Retinal pigment epithelial cell (primary cell): ENCODE measurements at regions not wholly inside any gene's neighbourhood (a gene's known extent, or its start where the extent isn't known, plus 50 kb on each side); places are given as distances from the start of the nearest gene placed in this dataset.

ENCODE experiments used
- DNase-seq: peaks from one replicate; pipeline ENCODE4 v3.0.0-alpha.2; 2010; ENCODE audit warnings: low read depth
- H3K4me3 ChIP-seq: 2 replicates; pipeline ENCODE4 v1.5.1; 2011; ENCODE audit warnings: mild to moderate bottlenecking, low read length, control low read depth, moderate library complexity
- TF ChIP-seq, protein P1 (sequence below): conservative IDR thresholded peaks from 2 replicates; pipeline ENCODE4 v1.5.1; 2011; ENCODE audit warnings: low read depth, low read length, control low read depth, inconsistent platforms

DNA sequence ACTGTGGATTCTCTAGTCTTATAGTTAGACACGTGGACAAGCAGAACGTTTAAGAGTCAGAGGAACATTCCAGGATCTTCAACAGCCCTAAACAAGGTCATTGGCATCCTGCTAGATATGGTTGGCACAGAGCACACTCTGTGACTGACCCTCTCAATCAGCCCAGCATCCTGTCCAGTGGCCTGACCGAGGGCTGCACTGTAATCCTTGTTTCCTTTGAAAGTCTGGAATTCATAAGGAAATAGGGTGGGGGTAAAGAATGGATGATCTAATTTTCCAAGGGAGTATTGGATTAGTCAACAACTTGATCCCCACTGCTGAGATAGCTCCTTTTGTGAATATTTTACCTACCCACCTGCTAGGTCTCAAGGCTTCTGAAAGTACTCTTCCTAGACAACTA, 94.5 kb upstream of the DLG1 start:
- no peak for DNase-seq
- no peak overlapping the region for H3K4me3 ChIP-seq
- TF ChIP-seq, protein P1, sequence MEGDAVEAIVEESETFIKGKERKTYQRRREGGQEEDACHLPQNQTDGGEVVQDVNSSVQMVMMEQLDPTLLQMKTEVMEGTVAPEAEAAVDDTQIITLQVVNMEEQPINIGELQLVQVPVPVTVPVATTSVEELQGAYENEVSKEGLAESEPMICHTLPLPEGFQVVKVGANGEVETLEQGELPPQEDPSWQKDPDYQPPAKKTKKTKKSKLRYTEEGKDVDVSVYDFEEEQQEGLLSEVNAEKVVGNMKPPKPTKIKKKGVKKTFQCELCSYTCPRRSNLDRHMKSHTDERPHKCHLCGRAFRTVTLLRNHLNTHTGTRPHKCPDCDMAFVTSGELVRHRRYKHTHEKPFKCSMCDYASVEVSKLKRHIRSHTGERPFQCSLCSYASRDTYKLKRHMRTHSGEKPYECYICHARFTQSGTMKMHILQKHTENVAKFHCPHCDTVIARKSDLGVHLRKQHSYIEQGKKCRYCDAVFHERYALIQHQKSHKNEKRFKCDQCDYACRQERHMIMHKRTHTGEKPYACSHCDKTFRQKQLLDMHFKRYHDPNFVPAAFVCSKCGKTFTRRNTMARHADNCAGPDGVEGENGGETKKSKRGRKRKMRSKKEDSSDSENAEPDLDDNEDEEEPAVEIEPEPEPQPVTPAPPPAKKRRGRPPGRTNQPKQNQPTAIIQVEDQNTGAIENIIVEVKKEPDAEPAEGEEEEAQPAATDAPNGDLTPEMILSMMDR = no peak

DNA sequence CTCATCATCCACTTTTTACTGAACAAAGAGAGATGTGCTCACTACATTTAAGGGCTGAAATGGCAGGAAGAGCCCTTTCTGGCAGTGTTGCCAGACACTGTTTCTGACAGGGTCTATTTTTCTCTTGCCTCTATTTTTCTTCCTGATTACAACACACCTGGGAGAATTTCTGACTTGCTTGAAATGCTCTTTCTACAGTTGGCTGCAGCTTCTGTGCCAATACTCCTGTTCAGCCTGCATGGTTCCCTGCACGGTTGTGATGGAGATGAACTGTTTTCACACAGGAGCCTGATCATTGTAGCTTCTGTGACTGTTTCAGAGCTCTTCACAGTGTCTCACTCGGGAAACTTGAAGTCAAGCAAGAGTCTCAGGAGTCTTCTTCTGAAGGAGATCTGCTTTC, 83.0 kb upstream of the DLG1 start:
- no peak overlapping the region for H3K4me3 ChIP-seq
- no peak for DNase-seq
- TF ChIP-seq, protein P1 = no peak

DNA sequence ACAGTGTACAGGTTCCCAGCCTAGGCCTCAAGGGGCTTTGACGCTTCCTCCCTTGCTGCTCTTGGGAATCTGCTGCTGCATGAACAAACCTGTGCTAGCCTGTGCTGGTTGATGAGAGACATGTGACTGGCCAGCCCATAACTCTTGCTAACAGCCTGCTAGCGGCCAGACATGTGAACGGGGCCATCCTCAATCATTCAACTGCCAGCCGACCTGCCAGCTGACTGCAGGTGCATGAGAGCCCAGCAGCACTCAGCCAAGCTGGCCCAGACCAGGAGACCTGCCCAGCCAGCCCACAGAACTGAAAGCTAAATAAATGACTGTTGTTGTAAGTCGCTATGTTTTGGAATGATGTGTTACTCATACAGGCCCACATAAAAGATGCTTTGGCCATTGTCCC, 82.4 kb upstream of the DLG1 start:
- TF ChIP-seq, protein P1 = no peak
- no peak for DNase-seq
- H3K4me3 ChIP-seq = no peak overlapping the region

DNA sequence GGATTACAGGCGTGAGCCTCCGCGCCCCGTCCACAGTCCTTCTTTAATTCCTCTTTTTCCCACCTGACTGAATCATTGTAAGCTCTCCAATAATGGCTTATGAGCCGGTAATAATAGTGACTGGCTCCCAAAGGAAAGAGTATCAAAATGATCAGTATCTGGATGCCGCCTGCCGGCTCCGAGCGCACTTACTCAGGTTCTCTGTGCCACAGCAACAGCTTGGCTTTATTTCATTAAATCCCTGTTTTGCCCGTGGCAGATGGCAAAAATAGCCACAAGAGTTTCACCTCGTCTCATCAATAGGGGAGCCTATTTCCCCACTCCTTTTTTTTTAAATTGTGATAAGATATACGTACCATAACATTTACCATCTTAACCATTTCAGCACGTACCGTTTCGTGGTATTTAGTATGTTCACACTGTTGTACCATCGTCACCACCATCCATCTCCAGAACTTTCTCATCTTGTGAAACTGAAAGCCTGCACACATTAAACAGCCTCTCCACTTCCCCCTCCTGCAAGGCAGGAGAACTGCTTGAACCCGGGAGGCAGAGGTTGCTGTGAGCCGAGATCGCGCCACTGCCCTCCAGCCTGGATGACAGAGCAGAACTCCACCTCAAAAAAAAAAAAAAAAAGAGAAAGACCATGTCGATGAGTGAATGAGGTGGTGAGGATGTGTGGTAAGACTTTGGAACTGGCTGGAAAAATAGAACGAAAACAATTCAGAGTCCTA, 80.7 kb upstream of the DLG1 start:
- no peak overlapping the region for H3K4me3 ChIP-seq
- DNase-seq = no peak
- TF ChIP-seq, protein P1 = no peak

DNA sequence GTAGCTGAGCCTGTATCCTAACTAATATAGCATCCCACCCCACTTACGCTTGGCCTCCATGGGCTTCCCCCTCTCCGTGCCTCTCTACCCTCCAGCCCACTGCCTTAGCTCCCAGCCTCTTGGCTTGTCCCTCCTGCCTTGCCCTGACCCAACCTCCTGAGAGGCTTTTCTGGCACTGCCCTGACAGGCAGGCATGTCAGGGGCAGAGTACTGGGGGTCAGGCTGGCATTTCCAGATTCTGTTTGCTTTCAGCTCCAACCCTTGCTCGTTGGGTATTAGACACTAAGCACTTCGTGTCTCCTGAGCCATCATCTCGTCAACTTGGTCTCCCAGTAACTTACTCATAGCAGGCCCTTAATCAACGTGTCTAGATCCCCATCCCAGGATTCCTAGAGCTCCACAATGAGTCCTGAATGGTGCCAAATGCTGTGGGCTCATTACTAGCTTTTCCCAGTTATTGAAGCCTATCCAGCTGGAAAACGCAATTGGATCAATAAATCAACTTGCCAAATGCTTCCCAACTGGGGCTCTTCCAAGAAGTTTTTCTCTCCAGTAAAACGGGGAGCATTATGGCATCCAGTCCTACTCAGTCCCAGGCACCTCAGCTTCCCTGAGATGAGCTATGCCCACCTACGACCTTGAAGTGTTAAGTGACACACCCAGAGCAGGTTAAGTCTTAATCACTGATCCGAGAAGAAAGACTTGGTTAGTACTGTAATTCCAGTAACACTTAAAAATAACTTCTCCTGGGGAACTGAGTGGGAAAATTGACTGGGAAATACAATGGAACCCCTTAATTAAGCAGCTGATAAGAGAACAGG, 78.5 kb upstream of the DLG1 start:
- H3K4me3 ChIP-seq = no peak overlapping the region
- TF ChIP-seq, protein P1 = no peak
- no peak for DNase-seq

DNA sequence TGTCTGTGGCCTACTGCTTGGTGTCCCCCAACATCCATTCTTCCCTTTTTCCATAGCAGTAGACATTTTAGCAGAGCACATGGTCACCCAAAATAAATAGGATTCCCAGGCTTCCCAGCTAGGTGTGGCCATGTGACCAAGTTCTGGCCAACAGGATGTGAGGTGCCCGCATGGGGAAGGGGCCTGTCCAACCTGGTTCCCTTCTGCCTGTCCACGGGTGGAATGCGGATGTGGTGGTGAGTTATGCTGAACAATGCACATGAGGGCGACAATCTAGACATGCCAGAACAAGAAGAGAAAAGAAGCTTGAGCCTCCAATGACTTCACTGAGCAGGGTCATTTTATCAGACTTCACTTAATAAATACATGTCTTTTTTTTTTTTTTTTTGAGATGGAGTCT, 77.6 kb upstream of the DLG1 start:
- H3K4me3 ChIP-seq = no peak overlapping the region
- TF ChIP-seq, protein P1 = no peak
- no peak for DNase-seq
